NCI-H748 (cell line): ENCODE measurements at regions not wholly inside any gene's neighbourhood (a gene's known extent, or its start where the extent isn't known, plus 50 kb on each side); places are given as distances from the start of the nearest gene placed in this dataset.

Experiments
- DNase-seq: peaks from one replicate; lab custom pipeline; 2025; ENCODE audit not compliant: unreplicated experiment; lab: John Stamatoyannopoulos, UW

GRCh38 chr6:40755046-40755681, 168.0 kb upstream of the LRFN2 start:
- DNase-seq: no peak

- no peak for DNase-seq
These were observed 167.4 kb upstream of the LRFN2 start for GRCh38 chr6:40754461-40755045.

GRCh38 chr6:40753675-40754448, 166.7 kb upstream of the LRFN2 start:
- no peak for DNase-seq

GRCh38 chr6:40753048-40753447, 165.9 kb upstream of the LRFN2 start:
- no peak for DNase-seq

- no peak for DNase-seq
These were observed 157.7 kb upstream of the LRFN2 start for GRCh38 chr6:40744835-40745234.

GRCh38 chr6:40743690-40744446, 156.7 kb upstream of the LRFN2 start:
- no peak for DNase-seq

- peak; percentile 35 for DNase-seq
These were observed 156.1 kb upstream of the LRFN2 start for GRCh38 chr6:40743226-40743625.

- DNase-seq: no peak
These were observed 153.4 kb upstream of the LRFN2 start for GRCh38 chr6:40740518-40740917.

GRCh38 chr6:40738551-40739193, 151.5 kb upstream of the LRFN2 start:
- DNase-seq: no peak

- no peak for DNase-seq
These were observed 148.4 kb upstream of the LRFN2 start for GRCh38 chr6:40735521-40735920.

- DNase-seq: no peak
These were observed 148.0 kb upstream of the LRFN2 start for GRCh38 chr6:40735121-40735520.

GRCh38 chr6:40734607-40735006, 147.4 kb upstream of the LRFN2 start:
- DNase-seq: no peak

GRCh38 chr6:40733770-40734396, 146.7 kb upstream of the LRFN2 start:
- DNase-seq: no peak

GRCh38 chr6:40733290-40733689, 146.1 kb upstream of the LRFN2 start:
- no peak for DNase-seq

- DNase-seq: no peak
These were observed 145.7 kb upstream of the LRFN2 start for GRCh38 chr6:40732878-40733277.

GRCh38 chr6:40728643-40729042, 141.5 kb upstream of the LRFN2 start:
- no peak for DNase-seq

- peak; percentile 81 for DNase-seq
These were observed 140.1 kb upstream of the LRFN2 start for GRCh38 chr6:40727271-40727670.

GRCh38 chr6:40726853-40727252, 139.7 kb upstream of the LRFN2 start:
- no peak for DNase-seq

GRCh38 chr6:40725390-40725789, 138.2 kb upstream of the LRFN2 start:
- DNase-seq: no peak

GRCh38 chr6:40724886-40725285, 137.7 kb upstream of the LRFN2 start:
- no peak for DNase-seq

- peak; percentile 31 for DNase-seq
These were observed 136.8 kb upstream of the LRFN2 start for GRCh38 chr6:40723967-40724366.
